GM19467 (cell line): ENCODE measurements at regions not wholly inside any gene's neighbourhood (a gene's known extent, or its start where the extent isn't known, plus 50 kb on each side); places are given as distances from the start of the nearest gene placed in this dataset.

Source experiments
- ATAC-seq: cut with Tn5 transposase; IDR thresholded peaks from one replicate; pipeline ENCODE4 v1.9.1; 2021; ENCODE audit warnings: mild to moderate bottlenecking, moderate library complexity; ENCODE audit not compliant: unreplicated experiment

- no peak for ATAC-seq
Observed at GRCh38 chr9:115643948-115644727, 509.5 kb upstream of the PAPPA start.

- ATAC-seq: no peak
Observed at GRCh38 chr9:115649991-115650472, 503.6 kb upstream of the PAPPA start.

DNA sequence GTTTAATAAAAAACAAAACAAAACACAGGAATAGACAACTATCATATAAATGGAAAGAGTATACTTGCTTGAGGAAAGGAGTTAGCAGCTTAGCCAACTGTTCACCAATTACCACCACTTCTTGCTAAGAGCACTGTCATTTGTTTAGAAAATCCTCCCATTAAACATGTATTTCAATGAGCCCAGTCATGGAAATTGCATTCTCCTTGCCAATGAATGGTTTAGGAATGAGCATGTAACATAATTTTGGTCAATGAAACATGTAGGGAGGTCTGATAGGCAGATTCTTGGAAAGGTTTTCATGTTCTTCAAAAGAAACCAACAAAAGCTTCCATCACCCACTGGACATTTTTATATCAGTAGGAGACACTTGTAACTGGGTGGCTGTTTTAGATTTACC is 502.8 kb upstream of the PAPPA start:
- ATAC-seq: no peak

DNA sequence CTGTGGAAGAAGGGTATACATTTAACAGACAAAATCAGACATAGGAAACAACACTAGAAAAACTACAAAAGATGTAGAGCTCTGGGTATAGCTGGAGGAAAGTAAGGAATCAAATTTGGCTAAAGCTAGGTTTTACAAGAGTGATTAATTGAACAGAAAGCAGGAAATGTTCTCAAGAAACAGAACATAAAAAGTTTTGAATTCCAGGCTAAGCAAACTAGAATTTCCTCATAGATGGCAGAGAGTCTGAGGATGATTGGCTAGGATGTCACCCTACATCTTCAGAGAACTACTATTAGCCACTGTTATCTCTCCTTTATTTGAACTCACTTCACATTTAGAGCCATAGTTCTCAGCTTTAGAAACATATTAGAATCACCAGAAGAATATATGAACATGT is 502.1 kb upstream of the PAPPA start:
- no peak for ATAC-seq

DNA sequence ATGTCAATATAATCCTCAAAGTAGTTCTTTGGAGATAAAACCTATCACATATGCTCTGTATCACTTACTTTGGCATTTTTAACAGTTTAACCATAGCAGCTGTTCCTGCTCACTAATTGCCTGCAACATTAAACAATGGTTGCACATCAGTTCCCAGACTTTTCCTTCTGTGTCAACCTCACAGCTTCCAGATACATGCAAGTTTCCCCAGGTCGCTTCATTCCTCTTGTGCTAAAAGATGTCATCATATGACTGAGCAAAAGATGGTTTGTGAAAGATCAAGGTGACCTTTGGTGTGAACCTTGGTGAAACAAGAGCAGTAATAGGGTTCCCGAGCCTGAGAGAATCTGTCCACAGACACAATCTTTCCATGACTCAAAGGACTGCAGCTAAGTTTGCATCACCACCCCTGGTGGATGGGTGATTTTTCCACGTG is 500.4 kb upstream of the PAPPA start:
- no peak for ATAC-seq

GRCh38 chr9:115657695-115658094 is 495.9 kb upstream of the PAPPA start:
- no peak for ATAC-seq

GRCh38 chr9:115665519-115665918 is 488.1 kb upstream of the PAPPA start:
- ATAC-seq: no peak

- ATAC-seq: no peak
Observed at GRCh38 chr9:115668521-115668920, 485.1 kb upstream of the PAPPA start.

- no peak for ATAC-seq
Observed at GRCh38 chr9:115671236-115671962, 482.2 kb upstream of the PAPPA start.

DNA sequence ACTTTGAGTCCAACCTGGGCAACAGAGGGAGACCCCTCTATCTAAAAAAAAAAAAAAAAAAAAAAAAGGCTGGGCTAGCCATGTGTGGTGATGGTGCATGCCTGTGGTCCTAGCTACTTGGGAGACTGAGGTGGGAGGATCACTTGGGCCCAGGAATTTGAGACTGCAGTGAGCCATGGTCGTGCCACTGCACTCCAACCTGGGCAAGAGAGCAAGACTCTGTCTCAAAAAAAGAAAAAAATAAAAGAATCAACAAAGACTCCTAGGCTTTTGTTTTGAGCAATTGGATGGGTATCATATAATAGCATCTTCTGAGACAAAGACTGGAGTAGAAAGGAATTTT is 481.7 kb upstream of the PAPPA start:
- ATAC-seq: no peak

DNA sequence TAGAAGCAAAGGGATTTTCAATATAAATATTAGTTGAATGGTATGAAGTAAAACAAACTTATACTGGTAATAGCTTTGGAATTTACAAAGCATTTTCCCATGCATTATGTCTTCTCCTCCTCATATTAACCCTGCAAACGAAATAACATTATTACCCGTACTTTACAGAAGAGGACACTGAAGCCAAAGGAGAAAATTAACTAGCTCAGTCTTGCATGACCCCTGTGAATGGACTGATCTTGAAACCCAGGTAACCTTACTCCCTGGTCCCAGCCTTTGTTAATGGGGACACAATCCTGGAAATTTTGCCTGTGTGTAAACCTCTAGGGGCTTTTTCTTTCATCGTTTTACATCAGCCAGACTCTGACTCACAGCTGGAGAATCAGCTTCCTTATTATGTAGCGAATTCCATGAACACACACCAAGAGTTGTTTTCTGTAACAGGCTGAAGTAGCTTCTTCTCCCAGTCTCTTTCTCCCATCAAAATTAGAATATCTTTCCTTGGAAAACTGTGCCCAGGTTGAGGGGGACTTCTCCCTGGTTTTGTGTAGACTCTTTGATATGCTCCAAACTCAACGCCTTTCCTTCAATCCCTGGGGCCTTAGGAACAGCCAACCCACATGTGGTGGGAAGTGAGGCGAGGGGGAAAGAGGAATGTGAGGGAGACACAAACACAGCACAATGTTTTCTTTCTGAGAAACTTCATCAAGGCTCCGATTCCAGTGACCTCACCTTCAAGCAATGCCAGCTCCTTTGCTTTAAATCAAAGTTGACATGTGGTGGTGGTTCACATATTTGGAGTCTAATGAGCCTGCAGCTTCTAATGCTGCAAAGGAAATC is 480.9 kb upstream of the PAPPA start:
- ATAC-seq: no peak

- ATAC-seq: no peak
Observed at GRCh38 chr9:115673599-115673998, 480.0 kb upstream of the PAPPA start.

- no peak for ATAC-seq
Observed at GRCh38 chr9:115674091-115674490, 479.5 kb upstream of the PAPPA start.

- no peak for ATAC-seq
Observed at GRCh38 chr9:115675834-115676233, 477.8 kb upstream of the PAPPA start.

DNA sequence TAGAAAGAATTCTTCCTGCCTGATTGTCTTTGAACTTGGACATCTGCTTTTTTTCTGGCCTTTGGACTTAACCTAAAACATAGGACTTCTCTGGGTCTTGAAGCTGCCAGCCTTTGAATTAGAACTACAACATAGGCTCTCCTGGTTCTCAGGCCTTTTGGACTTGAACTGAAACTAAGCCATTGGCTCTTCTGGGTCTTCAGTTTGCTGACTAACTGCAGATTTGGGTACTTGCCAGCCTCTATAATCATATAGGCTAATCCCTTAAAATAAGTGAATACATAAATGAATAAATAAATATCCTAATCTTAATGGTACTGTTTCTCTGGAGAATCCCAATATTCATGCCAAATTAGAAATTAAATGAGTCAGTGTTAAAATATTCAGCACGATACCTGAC is 473.4 kb upstream of the PAPPA start:
- ATAC-seq: no peak

DNA sequence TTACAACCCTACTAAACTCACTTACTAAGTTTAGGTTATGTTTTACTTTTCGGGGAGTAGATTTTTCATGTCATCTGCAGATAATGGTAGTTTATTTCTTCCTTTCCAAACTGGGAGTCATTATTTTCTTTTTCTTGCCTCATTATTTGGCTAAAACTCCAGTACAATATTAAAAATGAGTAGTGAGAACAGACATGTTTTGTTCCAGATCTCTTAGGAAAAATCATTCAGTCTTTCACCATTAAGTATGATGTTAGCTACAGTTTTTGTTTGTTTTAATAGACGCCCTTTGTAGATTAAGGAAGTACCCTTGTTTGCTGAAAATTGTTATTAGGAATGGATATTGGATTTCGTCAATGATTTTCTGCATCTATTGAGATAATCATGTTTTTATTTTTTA is 472.0 kb upstream of the PAPPA start:
- no peak for ATAC-seq

DNA sequence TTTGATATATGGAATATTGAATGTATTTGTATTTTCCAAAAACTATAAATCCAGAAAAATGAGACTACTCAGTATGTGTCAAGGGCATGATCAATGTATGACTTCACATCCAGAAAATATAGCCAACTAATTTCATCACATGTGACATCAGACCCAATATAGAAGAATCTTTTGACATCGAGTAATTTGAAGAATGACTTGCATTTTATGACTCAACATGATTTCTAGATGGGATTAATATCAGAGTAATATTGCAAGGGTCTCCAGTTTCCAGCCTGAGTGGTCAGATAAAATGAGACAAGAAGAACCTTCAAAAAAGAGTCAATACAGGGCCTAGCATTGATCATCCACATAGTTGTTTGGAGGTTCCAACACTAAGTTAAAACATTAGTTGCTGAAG is 467.5 kb upstream of the PAPPA start:
- no peak for ATAC-seq

DNA sequence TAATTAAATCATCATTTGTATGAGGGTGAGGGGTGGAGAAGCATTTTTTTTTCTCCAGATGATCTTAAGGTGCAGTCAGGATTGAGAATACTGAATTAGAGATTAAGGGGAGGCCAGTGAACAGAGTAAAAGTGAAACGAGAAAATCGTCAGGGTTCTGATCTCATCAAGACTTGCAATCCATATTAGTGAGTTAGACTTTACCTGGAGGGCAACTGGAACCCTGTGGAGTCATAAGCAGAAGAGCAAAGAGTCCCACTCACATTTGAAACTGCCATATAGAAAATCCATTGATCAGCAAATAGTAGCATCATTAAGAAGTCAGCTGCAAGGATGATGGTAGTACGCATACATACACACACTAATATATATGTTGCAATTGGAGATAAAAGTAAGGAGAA is 466.2 kb upstream of the PAPPA start:
- no peak for ATAC-seq

DNA sequence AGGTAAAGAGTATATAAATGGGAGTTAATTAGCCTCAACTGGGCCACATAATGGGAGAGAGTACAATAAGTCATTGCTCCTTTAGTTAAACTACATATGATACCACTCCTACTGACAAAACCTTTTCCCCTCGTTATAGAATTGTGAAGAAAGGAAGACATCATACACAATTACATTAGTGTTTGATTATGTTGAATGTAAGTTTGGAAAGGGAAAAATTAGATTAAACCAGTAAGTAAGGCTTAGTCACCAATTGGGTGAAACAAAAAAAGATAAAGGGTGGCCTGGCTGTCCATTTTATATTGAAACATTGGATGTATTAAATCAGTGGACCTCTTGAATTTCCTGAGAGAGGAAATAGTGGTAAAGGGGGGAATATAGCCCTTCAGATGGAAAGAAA is 464.3 kb upstream of the PAPPA start:
- no peak for ATAC-seq

GRCh38 chr9:115690786-115691496 is 462.6 kb upstream of the PAPPA start:
- ATAC-seq: no peak

- no peak for ATAC-seq
Observed at GRCh38 chr9:115691693-115692092, 461.9 kb upstream of the PAPPA start.
